ENCODE measurements at regions not wholly inside any gene's neighbourhood (a gene's known extent, or its start where the extent isn't known, plus 50 kb on each side); places are given as distances from the start of the nearest gene placed in this dataset.

GRCh38 chr6:96468681-96469224 lies 52.9 kb upstream of the UFL1 start:
- no peak overlapping the region for H3K9ac ChIP-seq
- H3K4me2 ChIP-seq (ENCODE audit: low read length): no peak overlapping the region
- no peaks in the 10 kb centered on the region for H3K4me1 ChIP-seq
- no peak overlapping the region for H3K4me3 ChIP-seq (ENCODE audit: low read depth, low read length)
- H3K27ac ChIP-seq: no peak overlapping the region
- TF ChIP-seq CTCF (IDR thresholded peaks at IDR 0.05): no peak
- no peaks in the 10 kb centered on the region for H3K36me3 ChIP-seq (ENCODE audit: control insufficient read depth, insufficient read depth, low read length)
- no peaks in the 10 kb centered on the region for H3K27me3 ChIP-seq (ENCODE audit: control insufficient read depth, insufficient read depth, low read length)
- H3K9me3 ChIP-seq (ENCODE audit: control insufficient read depth, low read length): no peaks in the 10 kb centered on the region
- no peaks in the 10 kb centered on the region for H3K79me2 ChIP-seq
- no peak overlapping the region for H2AFZ ChIP-seq

GRCh38 chr6:96469312-96469711 lies 52.3 kb upstream of the UFL1 start:
- no peak overlapping the region for H2AFZ ChIP-seq
- H3K9ac ChIP-seq: no peak overlapping the region
- no peaks in the 10 kb centered on the region for H3K9me3 ChIP-seq (ENCODE audit: control insufficient read depth, low read length)
- no peak overlapping the region for H3K4me2 ChIP-seq (ENCODE audit: low read length)
- H3K27ac ChIP-seq: no peak overlapping the region
- H3K4me3 ChIP-seq (ENCODE audit: low read depth, low read length): no peak overlapping the region
- no peaks in the 10 kb centered on the region for H3K4me1 ChIP-seq
- no peaks in the 10 kb centered on the region for H3K36me3 ChIP-seq (ENCODE audit: control insufficient read depth, insufficient read depth, low read length)
- H3K27me3 ChIP-seq (ENCODE audit: control insufficient read depth, insufficient read depth, low read length): no peaks in the 10 kb centered on the region
- no peaks in the 10 kb centered on the region for H3K79me2 ChIP-seq
- TF ChIP-seq CTCF (IDR thresholded peaks at IDR 0.05): no peak

- Histone ChIP-seq H3K9me3 (ENCODE audit: control insufficient read depth, low read length) (no peaks in the 10 kb centered on the region), H3K9ac (no peak overlapping the region), H2AFZ (no peak overlapping the region), H3K79me2 (no peaks in the 10 kb centered on the region), H3K4me1 (no peaks in the 10 kb centered on the region), H3K4me3 (ENCODE audit: low read depth, low read length) (no peak overlapping the region), H3K27ac (no peak overlapping the region), H3K4me2 (ENCODE audit: low read length) (no peak overlapping the region), H3K36me3 (ENCODE audit: control insufficient read depth, insufficient read depth, low read length) (no peaks in the 10 kb centered on the region), H3K27me3 (ENCODE audit: control insufficient read depth, insufficient read depth, low read length) (no peaks in the 10 kb centered on the region)
- TF ChIP-seq CTCF (IDR thresholded peaks at IDR 0.05): no peak
Observed at GRCh38 chr6:96470296-96470695, 51.3 kb upstream of the UFL1 start.
